MM.1S (cell line): ENCODE measurements at regions not wholly inside any gene's neighbourhood (a gene's known extent, or its start where the extent isn't known, plus 50 kb on each side); places are given as distances from the start of the nearest gene placed in this dataset.

Source experiments
- EZH2 ChIP-seq: fragments of 300-600 bp; sonication (generic); optimal IDR thresholded peaks from 2 replicates; pipeline ENCODE3; 2017; ENCODE audit warnings: low read depth, mild to moderate bottlenecking, antibody characterized with exemption, low read length, mixed read lengths
- EZH2phosphoT487 ChIP-seq: fragments of 300-600 bp; sonication (generic); IDR thresholded peaks from 2 replicates; pipeline ENCODE4 v1.6.1; 2018; ENCODE audit warnings: antibody characterized with exemption, low read length
- TF ChIP-seq, protein P1 (sequence below): fragments of 300-600 bp; sonication (generic); IDR thresholded peaks from 2 replicates; pipeline ENCODE4 v1.5.1; 2016; ENCODE audit warnings: antibody characterized with exemption, low read length, mixed read lengths

DNA sequence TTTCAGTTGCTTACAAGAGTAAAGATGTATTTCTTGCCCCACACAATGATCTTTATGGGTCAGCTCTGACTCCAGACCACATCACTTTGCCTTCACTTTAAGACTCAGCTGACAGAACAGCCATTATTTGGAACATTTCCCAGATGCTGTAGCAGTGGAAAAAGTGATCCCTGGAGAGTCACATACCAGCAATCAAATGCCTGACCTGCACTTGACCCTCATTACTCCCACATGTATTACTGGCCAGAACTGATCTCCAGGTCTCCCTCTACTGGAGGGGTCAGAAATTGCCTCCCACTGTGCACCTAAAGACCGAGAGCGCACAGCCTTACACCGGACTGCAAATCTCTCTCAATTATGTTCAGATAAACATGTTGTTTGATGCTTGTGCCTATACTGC, 88.6 kb upstream of the ZNF385D start:
- TF ChIP-seq, protein P1, sequence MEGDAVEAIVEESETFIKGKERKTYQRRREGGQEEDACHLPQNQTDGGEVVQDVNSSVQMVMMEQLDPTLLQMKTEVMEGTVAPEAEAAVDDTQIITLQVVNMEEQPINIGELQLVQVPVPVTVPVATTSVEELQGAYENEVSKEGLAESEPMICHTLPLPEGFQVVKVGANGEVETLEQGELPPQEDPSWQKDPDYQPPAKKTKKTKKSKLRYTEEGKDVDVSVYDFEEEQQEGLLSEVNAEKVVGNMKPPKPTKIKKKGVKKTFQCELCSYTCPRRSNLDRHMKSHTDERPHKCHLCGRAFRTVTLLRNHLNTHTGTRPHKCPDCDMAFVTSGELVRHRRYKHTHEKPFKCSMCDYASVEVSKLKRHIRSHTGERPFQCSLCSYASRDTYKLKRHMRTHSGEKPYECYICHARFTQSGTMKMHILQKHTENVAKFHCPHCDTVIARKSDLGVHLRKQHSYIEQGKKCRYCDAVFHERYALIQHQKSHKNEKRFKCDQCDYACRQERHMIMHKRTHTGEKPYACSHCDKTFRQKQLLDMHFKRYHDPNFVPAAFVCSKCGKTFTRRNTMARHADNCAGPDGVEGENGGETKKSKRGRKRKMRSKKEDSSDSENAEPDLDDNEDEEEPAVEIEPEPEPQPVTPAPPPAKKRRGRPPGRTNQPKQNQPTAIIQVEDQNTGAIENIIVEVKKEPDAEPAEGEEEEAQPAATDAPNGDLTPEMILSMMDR: peak; percentile 11; the same call in 1 of the 2 replicates
- no peak for TF ChIP-seq EZH2
- no peak for TF ChIP-seq EZH2phosphoT487
